Astrocyte of the cerebellum (primary cell): ENCODE measurements at regions not wholly inside any gene's neighbourhood (a gene's known extent, or its start where the extent isn't known, plus 50 kb on each side); places are given as distances from the start of the nearest gene placed in this dataset.

ENCODE experiments used
- DNase-seq: peaks from one replicate; pipeline ENCODE4 v3.0.0-alpha.2; 2011; ENCODE audit warnings: low read depth
- H3K4me3 ChIP-seq: 2 replicates; pipeline ENCODE4 v1.5.1; 2011; ENCODE audit warnings: mild to moderate bottlenecking, low read depth, low read length, moderate library complexity
- in situ Hi-C: cut with HindIII; loops from 2 replicates; pipeline ENCODE4 v1.10.0; 2017; ENCODE audit warnings: low sequenced_read_pairs
- TF ChIP-seq, protein P1 (sequence below): IDR thresholded peaks from 2 replicates; pipeline ENCODE4 v1.5.1; 2012; ENCODE audit warnings: low read length, low read depth, moderate library complexity, mild to moderate bottlenecking; ENCODE audit errors: missing control alignments

DNA sequence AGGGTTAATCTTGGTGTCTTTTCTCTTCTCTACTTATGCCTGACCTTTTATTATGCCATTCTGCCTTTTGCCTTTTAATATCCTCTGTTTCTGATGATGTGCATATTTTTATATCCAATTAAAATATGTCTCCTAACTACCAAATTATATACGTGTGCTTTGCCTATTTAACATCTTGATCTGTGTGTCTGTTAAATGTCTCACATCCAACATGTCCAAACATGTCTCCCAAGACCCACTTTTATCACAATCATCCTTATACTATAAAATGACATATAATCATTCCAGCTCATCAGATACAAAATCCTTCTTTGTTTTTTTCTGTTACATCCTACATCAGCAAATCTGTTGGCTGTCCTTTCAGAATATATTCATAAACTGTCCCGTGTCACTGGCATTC lies 539.5 kb downstream of the ZPLD1 start:
- no peak overlapping the region for H3K4me3 ChIP-seq
- no peak for DNase-seq
- in situ Hi-C loops: no loop called here
- TF ChIP-seq, protein P1, sequence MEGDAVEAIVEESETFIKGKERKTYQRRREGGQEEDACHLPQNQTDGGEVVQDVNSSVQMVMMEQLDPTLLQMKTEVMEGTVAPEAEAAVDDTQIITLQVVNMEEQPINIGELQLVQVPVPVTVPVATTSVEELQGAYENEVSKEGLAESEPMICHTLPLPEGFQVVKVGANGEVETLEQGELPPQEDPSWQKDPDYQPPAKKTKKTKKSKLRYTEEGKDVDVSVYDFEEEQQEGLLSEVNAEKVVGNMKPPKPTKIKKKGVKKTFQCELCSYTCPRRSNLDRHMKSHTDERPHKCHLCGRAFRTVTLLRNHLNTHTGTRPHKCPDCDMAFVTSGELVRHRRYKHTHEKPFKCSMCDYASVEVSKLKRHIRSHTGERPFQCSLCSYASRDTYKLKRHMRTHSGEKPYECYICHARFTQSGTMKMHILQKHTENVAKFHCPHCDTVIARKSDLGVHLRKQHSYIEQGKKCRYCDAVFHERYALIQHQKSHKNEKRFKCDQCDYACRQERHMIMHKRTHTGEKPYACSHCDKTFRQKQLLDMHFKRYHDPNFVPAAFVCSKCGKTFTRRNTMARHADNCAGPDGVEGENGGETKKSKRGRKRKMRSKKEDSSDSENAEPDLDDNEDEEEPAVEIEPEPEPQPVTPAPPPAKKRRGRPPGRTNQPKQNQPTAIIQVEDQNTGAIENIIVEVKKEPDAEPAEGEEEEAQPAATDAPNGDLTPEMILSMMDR: no peak

DNA sequence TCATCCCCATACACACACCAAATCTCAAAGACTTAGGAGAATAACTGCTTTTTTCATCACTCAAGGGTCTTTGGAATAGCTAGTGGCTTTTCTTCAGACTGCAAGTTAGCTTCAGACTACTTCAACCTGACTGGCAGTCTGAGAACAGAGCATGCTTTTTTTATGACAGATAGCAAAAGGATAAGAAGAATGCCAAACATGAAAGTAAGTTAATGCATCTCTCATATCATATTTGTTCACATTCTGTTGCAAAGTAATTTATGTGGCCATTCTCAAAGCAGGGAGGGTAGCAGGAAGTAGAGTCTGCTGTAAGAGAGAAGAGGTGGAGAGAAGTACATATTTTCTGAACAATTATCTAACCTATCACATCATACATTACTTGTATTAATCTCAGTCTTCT lies 544.4 kb downstream of the ZPLD1 start:
- H3K4me3 ChIP-seq: no peak overlapping the region
- in situ Hi-C loops: no loop called here
- no peak for DNase-seq
- TF ChIP-seq, protein P1: no peak

DNA sequence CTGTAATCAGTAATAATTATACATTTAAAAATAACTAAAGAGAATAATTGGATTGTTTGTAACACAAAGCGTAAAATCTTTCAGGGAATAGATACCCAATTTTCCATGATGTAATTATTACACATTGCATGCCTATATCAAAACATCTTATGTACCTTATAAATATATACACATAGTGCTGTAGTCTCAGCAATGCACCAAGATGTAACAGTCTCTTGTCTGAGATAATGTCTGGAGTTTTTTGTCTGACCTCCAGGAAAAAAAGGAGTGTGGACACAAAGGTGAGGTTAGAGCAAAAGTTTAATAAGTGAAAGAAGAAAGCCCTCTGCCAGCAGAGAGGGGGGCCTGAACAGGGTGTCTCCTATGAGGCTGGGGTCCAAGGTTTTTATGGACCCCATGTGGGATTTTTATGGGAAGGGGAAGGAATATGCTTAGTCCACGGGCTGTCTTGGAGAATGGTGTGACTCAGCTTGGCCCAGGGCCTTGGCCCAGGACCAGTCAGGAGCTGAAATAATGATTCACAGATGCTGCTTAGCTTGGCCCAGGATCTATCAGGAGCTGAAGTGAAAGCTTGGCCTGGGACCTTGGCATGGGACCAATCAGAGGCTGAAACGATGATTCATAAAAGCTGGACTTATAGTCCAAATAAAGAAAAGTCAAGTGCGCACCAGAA lies 545.0 kb downstream of the ZPLD1 start:
- no peak overlapping the region for H3K4me3 ChIP-seq
- in situ Hi-C loops: no loop called here
- TF ChIP-seq, protein P1: no peak
- peak; percentile 99 for DNase-seq

DNA sequence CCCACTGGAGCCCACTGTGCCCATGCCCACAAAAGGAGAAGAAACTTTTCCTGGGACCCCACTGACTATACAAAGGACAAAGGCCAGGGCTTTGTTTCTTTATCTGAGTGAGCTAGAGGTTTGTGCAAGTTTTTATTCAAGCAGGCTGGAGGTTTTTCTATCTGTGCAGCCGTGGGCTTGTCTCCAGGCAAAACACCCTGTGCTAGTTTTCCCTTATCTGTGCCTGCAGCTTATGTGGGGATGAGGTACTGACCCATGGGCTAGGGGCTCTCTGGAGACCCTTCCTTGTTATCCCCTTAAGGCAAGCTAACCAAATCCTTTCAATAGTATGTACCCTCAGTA lies 545.5 kb downstream of the ZPLD1 start:
- H3K4me3 ChIP-seq: no peak overlapping the region
- in situ Hi-C loops: no loop called here

DNA sequence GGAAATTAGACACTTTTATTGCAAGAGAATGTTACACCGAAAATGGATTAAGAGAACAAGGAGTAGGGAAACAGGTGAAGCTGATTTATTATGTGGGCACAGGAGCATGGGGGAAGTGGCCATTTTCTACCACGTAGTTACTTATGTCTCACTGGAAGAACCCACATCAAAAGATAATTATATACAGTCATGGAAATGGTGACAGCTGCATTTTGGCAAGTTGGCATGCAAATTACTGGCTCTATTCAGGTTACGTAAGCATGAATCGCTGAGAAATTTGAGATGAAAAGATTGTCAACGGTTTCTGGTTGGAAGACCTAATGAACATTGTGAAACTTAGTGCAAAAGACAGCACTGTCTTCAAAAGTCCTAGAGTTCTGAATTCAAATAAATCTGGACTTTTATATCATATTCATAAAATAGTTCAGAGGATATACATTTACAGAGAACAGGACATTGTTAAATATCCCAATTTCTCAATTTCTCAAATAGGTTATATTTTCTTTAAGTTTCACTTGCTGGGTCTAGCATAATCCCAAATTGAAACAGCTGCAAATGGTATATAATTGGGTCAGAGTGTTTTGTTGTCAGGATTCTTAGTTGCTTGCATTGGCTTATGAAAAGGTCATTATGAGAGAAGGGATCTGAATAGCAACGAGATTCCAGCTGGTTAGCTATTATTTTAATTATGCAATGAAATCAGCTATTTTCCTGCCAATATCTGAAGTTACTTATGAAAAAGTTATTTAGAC lies 567.8 kb downstream of the ZPLD1 start:
- H3K4me3 ChIP-seq: no peak overlapping the region
- in situ Hi-C loops: no loop called here
- TF ChIP-seq, protein P1: no peak
- DNase-seq: peak; percentile 70

More for the DNA sequence above, 545.5 kb downstream of the ZPLD1 start:
- no peak for DNase-seq
- TF ChIP-seq, protein P1: no peak

DNA sequence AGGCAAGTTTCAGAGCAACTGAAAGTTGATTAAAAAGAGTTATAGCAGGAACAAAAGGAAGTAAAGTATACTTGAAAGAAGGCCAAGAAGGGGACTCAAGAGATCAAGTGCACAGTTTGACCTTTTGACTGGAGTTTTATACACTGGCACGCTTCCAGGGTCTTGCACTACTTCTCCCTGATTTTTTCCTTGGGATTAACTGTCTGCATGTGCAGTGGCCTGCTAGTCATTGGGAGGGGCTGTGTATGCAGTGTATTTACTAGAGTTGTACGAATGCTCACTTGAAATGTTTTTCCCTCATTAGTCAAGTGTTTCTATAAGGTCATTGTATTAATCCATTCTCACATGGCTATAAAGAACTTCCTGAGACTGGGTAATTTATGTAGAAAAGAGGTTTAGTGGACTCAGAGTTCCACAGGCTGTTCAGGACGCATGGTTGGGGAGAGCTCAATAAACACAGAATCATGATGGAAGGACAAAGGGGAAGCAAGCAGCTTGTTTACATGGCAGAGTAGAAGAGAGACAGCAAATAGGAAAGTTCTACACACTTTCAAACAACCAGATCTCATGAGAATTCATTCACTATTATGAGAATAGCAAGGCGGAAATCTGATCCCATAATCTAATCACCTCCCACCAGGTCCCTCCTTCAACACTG lies 571.8 kb downstream of the ZPLD1 start:
- TF ChIP-seq, protein P1: no peak
- in situ Hi-C loops: no loop called here
- H3K4me3 ChIP-seq: no peak overlapping the region
- no peak for DNase-seq
